ENCODE measurements at regions not wholly inside any gene's neighbourhood (a gene's known extent, or its start where the extent isn't known, plus 50 kb on each side); places are given as distances from the start of the nearest gene placed in this dataset.
A peak's percentile ranks its signal among the peaks of the same experiment; 100 is the strongest.

DNA sequence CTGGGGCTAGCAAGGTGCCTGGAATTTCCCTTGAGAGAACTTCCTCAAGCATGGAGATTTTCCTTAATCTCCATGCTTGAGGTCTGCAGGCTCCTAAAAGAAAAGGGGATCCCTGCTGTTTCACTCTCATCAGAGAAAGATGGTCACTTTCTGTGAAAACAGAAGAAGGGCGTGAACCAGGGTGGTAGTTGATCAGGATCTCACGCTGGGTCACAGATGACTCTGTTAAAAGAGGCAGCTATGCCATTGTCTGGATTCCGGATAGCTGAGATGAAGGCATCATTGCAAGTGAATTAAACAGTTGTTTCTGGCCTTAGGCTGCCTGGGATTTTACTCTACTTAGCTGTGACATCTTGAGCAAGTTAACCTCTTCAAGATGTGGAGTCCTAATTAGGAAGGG, 525.9 kb downstream of the TYW1 start:
- no peak overlapping the region for H3K27ac Mint-ChIP-seq (ENCODE audit: unreplicated experiment)
- H3K36me3 Mint-ChIP-seq (ENCODE audit: unreplicated experiment) = no peaks in the 10 kb centered on the region
- H3K27me3 Mint-ChIP-seq (ENCODE audit: unreplicated experiment) = no peaks in the 10 kb centered on the region
- DNase-seq = no peak
- H3K4me1 Mint-ChIP-seq (ENCODE audit: low read depth, unreplicated experiment) = peaks cover 4% of the 10 kb centered on the region
- TF ChIP-seq, protein P1, sequence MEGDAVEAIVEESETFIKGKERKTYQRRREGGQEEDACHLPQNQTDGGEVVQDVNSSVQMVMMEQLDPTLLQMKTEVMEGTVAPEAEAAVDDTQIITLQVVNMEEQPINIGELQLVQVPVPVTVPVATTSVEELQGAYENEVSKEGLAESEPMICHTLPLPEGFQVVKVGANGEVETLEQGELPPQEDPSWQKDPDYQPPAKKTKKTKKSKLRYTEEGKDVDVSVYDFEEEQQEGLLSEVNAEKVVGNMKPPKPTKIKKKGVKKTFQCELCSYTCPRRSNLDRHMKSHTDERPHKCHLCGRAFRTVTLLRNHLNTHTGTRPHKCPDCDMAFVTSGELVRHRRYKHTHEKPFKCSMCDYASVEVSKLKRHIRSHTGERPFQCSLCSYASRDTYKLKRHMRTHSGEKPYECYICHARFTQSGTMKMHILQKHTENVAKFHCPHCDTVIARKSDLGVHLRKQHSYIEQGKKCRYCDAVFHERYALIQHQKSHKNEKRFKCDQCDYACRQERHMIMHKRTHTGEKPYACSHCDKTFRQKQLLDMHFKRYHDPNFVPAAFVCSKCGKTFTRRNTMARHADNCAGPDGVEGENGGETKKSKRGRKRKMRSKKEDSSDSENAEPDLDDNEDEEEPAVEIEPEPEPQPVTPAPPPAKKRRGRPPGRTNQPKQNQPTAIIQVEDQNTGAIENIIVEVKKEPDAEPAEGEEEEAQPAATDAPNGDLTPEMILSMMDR (IDR thresholded peaks at IDR 0.05; ENCODE audit: partially characterized antibody, unreplicated experiment) = no peak
- H3K4me3 Mint-ChIP-seq (ENCODE audit: unreplicated experiment) = no peak overlapping the region
- no peaks in the 10 kb centered on the region for H3K9me3 Mint-ChIP-seq (ENCODE audit: unreplicated experiment)

DNA sequence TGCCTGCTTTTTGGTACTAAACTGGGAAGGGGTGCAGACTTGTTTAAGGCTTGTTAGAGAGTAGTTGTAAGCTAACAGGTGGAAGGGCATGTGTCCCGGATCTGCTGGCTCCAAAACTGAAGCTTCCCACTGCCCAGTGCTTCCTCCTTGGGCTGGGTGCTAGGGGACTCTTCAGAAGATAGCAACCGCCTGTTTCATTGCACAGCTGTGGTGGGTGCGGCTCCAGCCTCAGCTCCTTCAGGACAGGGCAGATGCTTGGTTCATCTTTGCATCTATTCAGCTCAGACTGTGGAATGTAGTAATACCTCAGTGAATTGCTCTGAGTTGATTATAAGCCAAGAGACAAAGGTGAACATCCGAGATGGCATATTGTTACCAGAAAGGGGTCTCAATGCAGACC, 527.1 kb downstream of the TYW1 start:
- H3K9me3 Mint-ChIP-seq (ENCODE audit: unreplicated experiment) = no peaks in the 10 kb centered on the region
- no peak for DNase-seq
- no peak overlapping the region for H3K27ac Mint-ChIP-seq (ENCODE audit: unreplicated experiment)
- H3K4me1 Mint-ChIP-seq (ENCODE audit: low read depth, unreplicated experiment) = peaks cover 4% of the 10 kb centered on the region
- H3K36me3 Mint-ChIP-seq (ENCODE audit: unreplicated experiment) = no peaks in the 10 kb centered on the region
- no peak overlapping the region for H3K4me3 Mint-ChIP-seq (ENCODE audit: unreplicated experiment)
- H3K27me3 Mint-ChIP-seq (ENCODE audit: unreplicated experiment) = no peaks in the 10 kb centered on the region
- TF ChIP-seq, protein P1 (IDR thresholded peaks at IDR 0.05; ENCODE audit: partially characterized antibody, unreplicated experiment) = no peak

DNA sequence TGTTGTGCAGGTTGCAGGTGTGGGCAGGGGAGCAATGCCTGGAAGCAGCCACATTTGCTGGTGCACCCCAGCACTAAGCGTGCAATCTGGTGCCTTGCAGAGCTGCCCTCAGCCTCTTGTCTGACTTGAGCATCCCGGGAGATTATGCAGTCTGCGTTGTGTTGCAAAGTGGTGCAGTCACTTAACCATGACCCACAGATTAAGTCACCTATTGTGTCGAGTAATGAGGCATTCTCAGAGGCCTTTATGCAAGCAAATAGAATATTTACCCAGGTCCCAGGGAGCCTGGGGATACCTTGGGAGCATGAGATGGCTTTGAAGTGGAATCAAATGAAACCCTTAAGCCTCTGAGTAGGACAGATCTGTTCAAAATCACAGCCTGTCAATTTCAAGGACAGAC, 529.0 kb downstream of the TYW1 start:
- Mint-ChIP-seq H3K4me1 (ENCODE audit: low read depth, unreplicated experiment) (peaks cover 4% of the 10 kb centered on the region), H3K9me3 (ENCODE audit: unreplicated experiment) (no peaks in the 10 kb centered on the region), H3K4me3 (ENCODE audit: unreplicated experiment) (no peak overlapping the region), H3K36me3 (ENCODE audit: unreplicated experiment) (peaks cover 8% of the 10 kb centered on the region), H3K27me3 (ENCODE audit: unreplicated experiment) (peaks cover 3% of the 10 kb centered on the region), H3K27ac (ENCODE audit: unreplicated experiment) (no peak overlapping the region)
- peak; percentile 18 for DNase-seq
- TF ChIP-seq, protein P1 (IDR thresholded peaks at IDR 0.05; ENCODE audit: partially characterized antibody, unreplicated experiment) = no peak

DNA sequence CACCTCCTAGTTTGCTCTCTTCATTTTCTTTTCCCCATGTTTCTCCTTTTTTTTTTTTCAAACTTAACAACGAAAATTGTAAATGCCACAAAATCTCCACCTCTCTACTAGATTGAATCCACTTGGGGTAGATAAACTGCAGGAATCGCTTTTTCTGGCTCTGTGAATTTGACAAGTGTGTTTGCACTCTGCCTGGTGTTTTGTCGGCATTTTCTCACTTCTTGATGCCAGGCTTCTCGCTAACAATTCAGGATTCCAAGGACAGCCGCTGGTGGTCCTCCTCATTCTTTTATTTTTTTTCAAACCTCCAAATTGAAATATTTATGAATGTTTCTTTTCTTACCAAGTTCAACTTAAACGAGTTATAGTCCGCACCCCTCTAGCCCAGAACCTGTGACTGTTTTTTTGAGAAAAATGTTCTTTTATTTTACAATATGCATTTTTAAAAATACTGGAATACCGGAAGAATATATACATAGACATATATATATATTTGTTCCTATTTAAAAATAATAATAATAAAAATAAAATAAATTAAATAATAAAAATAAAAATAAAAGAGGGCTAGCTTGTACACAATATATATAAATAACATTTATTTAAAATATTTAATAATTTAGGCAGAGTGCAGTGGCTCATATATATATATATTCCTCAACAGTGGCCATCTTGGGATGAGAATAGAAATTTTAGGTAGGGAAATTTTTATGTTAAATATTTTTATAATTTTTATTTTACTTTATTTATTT, 538.8 kb downstream of the TYW1 start:
- no peak overlapping the region for H3K4me3 Mint-ChIP-seq (ENCODE audit: unreplicated experiment)
- H3K9me3 Mint-ChIP-seq (ENCODE audit: unreplicated experiment) = peaks cover 2% of the 10 kb centered on the region
- DNase-seq = no peak
- peaks cover 1% of the 10 kb centered on the region for H3K36me3 Mint-ChIP-seq (ENCODE audit: unreplicated experiment)
- peaks cover 3% of the 10 kb centered on the region for H3K27me3 Mint-ChIP-seq (ENCODE audit: unreplicated experiment)
- TF ChIP-seq, protein P1 (IDR thresholded peaks at IDR 0.05; ENCODE audit: partially characterized antibody, unreplicated experiment) = no peak
- H3K27ac Mint-ChIP-seq (ENCODE audit: unreplicated experiment) = no peak overlapping the region
- no peaks in the 10 kb centered on the region for H3K4me1 Mint-ChIP-seq (ENCODE audit: low read depth, unreplicated experiment)

DNA sequence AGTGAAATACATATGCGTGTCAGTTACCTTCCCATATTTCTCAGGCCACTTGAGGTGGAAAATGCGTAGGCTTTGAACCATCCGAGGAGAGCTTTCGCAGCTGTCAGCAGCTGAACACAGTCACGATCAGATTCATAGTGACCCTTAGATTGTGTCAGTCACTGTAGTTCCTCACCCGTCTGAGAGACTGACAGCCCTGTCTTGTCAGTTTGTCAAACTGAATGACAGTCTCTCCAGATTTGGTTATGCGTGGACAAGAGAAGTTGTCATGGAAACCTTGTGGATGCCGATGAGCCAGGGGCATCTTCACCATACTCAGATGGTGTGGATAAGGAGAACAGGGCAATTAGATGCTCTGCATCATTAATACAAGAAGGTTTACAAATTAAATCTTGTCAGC, 546.3 kb downstream of the TYW1 start:
- peaks cover 1% of the 10 kb centered on the region for H3K4me1 Mint-ChIP-seq (ENCODE audit: low read depth, unreplicated experiment)
- H3K36me3 Mint-ChIP-seq (ENCODE audit: unreplicated experiment) = peaks cover 7% of the 10 kb centered on the region
- peaks cover 3% of the 10 kb centered on the region for H3K27me3 Mint-ChIP-seq (ENCODE audit: unreplicated experiment)
- H3K27ac Mint-ChIP-seq (ENCODE audit: unreplicated experiment) = no peak overlapping the region
- peaks cover 2% of the 10 kb centered on the region for H3K9me3 Mint-ChIP-seq (ENCODE audit: unreplicated experiment)
- H3K4me3 Mint-ChIP-seq (ENCODE audit: unreplicated experiment) = no peak overlapping the region
- no peak for DNase-seq
- TF ChIP-seq, protein P1 (IDR thresholded peaks at IDR 0.05; ENCODE audit: partially characterized antibody, unreplicated experiment) = no peak
